ENCODE measurements at regions not wholly inside any gene's neighbourhood (a gene's known extent, or its start where the extent isn't known, plus 50 kb on each side); places are given as distances from the start of the nearest gene placed in this dataset.
A peak's percentile ranks its signal among the peaks of the same experiment; 100 is the strongest.
"Not testable (repeated sequence)": the region's sequence is repeated elsewhere in the genome, so short reads cannot be mapped to it uniquely, and the experiment has no call there.

- no peak for DNase-seq
Observed at GRCh38 chrX:55813150-55813549, 95.6 kb downstream of the RRAGB start.

- no peak for DNase-seq
Observed at GRCh38 chrX:55815546-55815945, 98.0 kb downstream of the RRAGB start.

DNA sequence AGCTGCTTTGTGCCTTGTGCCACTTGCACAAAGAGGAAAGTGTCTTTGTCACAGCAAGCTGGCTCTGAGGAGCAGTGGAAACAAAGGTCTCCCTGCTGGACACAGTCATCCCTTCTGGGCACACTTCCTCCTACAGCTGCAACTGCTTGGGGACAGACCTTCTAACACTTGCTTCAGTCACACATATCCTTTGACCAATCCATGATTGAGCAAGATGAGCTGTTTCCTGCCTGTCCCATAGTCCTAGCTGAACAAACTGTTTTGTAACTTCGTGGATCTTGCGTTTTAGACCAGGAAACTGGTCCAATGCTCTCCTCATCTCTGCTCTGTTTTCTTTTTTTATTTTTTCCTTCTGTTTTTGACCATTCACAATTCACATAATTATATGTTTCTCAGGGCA lies 98.5 kb downstream of the RRAGB start:
- no peak for DNase-seq

DNA sequence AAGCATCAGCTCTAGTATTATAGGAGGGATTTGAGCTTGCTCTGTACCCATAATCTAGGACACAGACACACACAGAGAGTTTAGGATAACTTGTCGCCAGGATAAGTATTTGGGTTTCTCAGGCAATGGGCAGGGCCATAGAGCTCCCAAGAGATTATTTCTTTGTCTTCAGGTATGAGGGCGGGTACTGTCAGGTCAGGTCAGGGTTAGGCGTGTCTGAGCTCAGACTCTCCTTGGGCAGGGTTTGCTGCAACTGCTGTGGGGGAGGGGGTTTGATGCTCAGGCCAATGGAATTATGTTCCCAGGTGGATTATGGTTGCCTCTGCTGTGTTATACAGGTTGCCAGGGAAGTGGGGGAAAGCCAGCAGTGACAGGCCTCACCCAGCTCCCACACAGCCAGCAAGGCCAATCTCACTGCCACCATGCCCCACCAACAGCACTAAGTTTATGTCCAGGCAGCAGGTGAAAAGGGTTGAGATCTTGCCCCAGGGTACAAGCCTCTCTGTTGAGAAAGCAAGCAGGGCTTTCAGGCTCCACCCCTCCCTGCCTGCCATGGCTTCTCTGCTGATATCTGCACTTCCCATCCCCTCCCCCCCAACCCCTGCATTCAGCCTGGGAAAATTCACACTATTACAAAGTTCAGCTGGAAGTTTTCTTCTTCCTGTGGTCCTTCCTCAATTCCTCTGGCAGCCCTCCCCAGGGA lies 101.3 kb downstream of the RRAGB start:
- no peak for DNase-seq

- DNase-seq = no peak
Observed at GRCh38 chrX:55839485-55839884, 121.9 kb downstream of the RRAGB start.

GRCh38 chrX:55841962-55842752 lies 124.6 kb downstream of the RRAGB start:
- DNase-seq = no peak

DNA sequence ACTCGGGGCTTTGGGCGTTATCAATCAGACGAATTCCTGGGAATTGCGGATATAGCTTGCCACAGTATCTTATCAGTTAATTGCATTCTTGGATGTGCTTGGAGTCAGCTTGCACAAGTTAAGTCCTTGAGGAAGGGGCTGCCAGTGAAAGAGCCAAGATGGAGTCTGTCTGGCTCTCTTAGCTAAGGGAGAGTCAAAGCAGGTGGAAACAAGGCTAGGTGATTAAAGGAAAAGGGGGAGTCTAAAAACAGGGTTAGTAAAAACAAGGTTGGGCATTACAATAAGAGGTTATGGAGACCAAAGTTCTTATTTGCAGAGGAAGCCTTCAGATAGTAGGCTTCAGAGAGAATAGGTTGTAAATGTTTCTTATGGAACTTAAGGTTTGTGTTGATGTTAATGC lies 149.2 kb downstream of the RRAGB start:
- DNase-seq = not testable (repeated sequence)

DNA sequence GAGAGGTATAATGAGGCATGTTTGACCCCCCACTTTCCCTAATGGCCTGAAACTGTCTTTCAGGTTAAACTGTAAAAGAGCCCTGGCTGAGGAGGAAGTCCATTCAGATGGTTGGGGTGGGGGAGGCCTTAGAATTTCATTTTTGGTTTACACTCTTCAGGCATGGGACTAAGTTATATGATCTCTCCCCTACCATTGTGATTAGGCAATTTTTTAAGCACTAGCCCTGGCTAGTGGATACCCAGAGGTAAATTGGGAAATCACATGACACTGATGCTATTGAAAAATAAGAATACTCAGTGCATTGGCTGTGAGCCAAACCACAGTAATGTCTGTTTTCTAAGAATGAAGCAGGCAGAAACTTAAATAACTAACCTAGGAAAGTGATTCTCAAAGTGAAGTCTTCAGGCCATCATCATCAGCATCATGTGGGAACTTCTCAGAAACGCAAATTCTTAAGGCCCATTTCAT lies 149.7 kb downstream of the RRAGB start:
- DNase-seq = no peak

GRCh38 chrX:55867708-55868107 lies 150.2 kb downstream of the RRAGB start:
- no peak for DNase-seq

DNA sequence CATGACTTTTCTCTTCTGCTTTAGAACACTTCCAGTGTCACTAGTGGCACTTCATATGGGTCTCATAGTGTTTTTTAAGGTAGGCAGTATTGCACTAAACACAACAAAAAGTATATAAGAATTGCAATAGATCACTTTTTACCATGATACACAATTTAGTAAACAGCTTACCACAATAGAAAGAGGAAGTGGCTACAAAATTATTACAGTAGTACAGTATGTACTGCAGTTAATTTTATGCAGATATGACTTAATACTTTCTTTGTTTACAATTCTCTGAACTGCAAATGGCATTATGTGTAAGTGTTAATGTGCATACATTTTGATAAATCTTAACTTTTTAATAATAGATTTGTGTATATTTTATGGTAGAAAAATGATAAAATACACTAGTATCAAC lies 157.3 kb downstream of the RRAGB start:
- no peak for DNase-seq

- DNase-seq = not testable (repeated sequence)
Observed at GRCh38 chrX:55883541-55883940, 166.0 kb downstream of the RRAGB start.

DNA sequence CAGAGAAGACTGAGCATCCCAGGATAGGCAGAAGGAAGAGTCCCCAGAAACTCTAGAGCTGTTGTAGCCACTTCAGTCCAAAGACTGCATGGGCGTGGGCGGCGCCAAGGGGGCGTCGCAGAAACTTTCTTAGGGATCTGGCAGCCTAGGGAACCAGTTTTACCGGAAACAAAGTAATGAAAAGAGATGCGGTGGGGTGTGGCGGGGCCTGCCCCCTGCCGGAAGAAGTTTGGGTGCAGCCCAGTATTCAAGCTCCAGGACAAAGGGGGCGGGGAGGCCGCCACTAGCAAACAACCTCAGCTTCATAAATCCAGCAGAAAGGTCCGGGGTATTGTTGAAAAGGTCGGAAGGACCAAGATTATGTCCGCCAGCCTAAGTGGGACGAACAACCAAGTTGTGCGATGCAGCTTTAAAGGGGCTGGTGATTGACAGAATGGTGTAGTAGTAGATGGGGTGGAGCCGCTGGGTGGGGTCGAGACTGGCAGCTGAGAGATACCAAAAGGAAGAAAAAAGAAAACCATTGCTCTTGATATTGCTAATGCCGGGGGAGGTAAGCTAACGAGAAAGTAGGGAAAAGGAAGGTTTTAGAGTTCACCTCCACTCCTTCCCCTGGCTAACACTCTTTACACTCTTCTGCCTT lies 190.5 kb downstream of the RRAGB start:
- DNase-seq = no peak

DNA sequence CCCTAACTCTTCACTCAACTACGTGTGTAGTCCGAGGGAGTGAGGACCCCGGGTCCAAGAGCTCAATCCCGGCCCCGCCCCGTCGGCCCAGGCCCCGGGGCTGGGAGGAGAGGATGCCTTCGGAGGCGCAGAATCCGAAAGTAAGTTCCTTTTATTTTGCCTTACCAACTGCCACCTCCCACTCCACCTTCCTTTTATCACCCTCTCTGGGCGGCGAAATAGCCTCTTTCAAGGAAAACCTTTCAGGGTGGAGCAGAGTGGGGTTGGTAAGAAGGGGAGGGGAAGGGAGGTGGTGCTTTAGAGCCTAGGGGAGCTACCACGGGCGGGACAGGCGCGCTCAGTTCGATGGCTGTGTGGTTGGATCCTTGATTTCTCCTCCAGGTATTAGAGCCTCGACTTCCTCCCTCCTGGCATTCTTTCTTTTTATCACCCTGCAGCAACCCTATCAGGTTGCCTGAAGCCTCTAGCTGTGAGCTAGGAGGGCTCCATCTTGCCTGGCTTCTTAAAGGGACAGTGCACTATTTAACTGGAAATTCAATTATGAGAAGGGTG lies 191.2 kb downstream of the RRAGB start:
- DNase-seq = peak; percentile 8

DNA sequence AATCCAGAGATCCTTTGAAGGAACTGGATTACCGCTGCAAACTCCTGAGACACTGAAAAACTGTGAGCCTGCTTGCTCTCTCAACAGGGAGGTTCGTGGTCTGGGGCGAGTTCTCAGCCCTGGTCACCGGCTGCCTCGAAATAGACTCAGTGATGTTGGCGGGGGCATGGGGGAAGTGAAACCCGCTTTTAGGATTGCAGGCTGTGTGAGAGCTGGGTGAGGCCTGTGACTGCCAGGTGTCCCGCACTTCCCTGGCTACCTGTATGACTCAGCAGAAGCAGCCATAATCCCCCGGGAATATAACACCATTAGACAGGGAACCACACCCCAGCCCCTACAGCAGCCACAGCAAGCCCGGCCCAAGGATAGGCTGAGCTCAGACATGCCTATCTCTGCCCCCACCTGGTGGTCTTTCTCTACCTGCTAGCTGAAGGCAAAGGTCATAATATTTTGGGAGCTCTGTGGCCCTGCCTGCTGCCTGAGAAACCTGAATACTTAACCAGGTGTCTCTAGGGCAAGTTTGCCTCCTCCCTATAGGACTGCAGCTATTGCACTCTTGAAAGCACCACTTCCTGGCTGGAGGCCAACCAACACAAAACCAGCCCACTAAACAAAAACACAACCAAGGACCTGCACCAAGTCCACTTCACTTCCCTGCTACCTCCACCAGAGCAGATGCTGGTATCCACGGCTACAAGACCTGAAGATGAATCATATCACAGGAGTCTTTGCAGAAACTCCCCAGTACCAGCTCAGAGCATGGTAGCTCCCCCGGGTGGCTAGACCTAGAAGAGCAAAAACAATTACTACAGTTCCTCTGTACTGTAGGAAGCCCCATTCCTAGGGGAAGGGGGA lies 202.0 kb downstream of the RRAGB start:
- DNase-seq = no peak

DNA sequence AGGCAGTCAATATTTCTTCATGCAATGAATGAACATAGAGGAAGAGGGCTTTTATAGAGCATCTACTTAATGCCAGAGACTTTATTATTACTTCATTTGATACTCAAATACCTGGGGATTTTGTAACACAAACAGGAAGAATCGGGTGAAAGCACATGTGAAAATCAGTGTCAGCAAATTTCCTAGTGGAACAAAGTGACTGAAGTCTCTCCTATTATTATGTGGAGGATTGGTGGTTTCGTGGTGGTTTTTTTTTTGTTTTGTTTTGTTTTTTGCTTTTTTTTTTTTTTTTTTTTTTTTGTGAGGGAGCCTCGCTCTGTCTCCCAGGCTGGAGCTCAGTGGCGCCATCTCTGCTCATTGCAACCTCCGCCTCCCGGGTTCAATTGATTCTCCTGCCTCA lies 207.0 kb downstream of the RRAGB start:
- no peak for DNase-seq

DNA sequence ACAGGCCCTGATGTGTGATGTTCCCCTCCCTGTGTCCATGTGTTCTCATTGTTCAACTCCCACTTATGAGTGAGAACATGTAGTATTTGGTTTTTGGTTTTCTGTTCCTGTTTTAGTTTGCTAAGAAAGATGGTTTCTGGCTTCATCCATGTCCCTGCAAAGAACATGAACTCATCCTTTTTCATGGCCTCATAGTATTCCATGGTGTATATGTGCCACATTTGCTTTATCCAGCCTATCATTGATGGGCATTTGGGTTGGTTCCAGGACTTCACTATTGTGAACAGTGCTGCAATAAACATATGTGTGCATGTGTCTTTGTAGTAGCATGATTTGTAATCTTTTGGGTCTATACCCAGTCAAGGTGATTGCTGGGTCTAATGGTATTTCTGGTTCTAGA lies 211.0 kb downstream of the RRAGB start:
- not testable (repeated sequence) for DNase-seq
